PC-3 (cell line): ENCODE measurements at regions not wholly inside any gene's neighbourhood (a gene's known extent, or its start where the extent isn't known, plus 50 kb on each side); places are given as distances from the start of the nearest gene placed in this dataset.

ENCODE experiments used
- CTCF ChIP-seq: fragments of 300-600 bp; sonication (generic); conservative IDR thresholded peaks from 2 replicates; pipeline ENCODE4 v1.5.1; 2017; ENCODE audit warnings: antibody characterized with exemption, low read depth, mild to moderate bottlenecking, low read length
- EZH2 ChIP-seq: fragments of 300-600 bp; sonication (generic); IDR thresholded peaks from one replicate; pipeline ENCODE4 v1.6.1; 2017; ENCODE audit warnings: antibody characterized with exemption, mild to moderate bottlenecking, low read length; ENCODE audit not compliant: unreplicated experiment
- EZH2phosphoT487 ChIP-seq: fragments of 300-600 bp; sonication (generic); IDR thresholded peaks from 2 replicates; pipeline ENCODE4 v1.6.1; 2018; ENCODE audit warnings: mild to moderate bottlenecking, antibody characterized with exemption, low read length, borderline replicate concordance

GRCh38 chr4:128668566-128668965 is 140.9 kb upstream of the JADE1 start:
- TF ChIP-seq CTCF (no peak), EZH2 (no peak), EZH2phosphoT487 (no peak)
